ENCODE measurements at regions not wholly inside any gene's neighbourhood (a gene's known extent, or its start where the extent isn't known, plus 50 kb on each side); places are given as distances from the start of the nearest gene placed in this dataset.

- Histone ChIP-seq H3K4me1 (ENCODE audit: insufficient read depth) (no peaks in the 10 kb centered on the region), H3K36me3 (ENCODE audit: insufficient read depth) (no peaks in the 10 kb centered on the region), H3K27ac (ENCODE audit: low read depth) (no peak overlapping the region), H3K4me3 (ENCODE audit: low read depth, low read length) (no peak overlapping the region)
- DNase-seq (ENCODE audit: extremely low spot score), result no peak
- 83% methylated on average over 1 of the region's 1 CpG for WGBS
Observed at GRCh38 chr11:103676413-103676812, 360.0 kb upstream of the DDI1 start.

DNA sequence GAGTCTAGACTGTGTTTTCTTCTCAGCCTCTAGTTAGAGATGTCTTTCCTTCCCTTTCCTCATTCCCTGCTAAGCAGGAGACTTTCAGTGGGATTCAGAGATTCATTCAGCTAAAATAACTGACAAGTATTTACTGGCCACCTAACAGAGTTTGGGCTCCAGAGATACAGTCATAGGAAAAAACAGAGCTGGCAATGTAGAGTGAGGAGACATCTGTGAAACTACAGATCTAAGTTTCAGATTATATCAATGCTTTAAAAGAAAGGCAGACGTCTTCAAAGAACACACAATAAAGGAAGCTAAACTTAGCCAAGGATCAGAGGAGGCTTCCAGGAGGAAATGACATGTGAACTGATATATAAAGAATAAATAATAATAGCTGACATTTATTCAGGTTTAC is 355.6 kb upstream of the DDI1 start:
- WGBS, result 40% methylated on average over 1 of the region's 1 CpG
- Histone ChIP-seq H3K4me3 (ENCODE audit: low read depth, low read length) (no peak overlapping the region), H3K27ac (ENCODE audit: low read depth) (no peak overlapping the region), H3K36me3 (ENCODE audit: insufficient read depth) (no peaks in the 10 kb centered on the region), H3K4me1 (ENCODE audit: insufficient read depth) (no peaks in the 10 kb centered on the region)
- no peak for DNase-seq (ENCODE audit: extremely low spot score)

- H3K36me3 ChIP-seq (ENCODE audit: insufficient read depth), result no peaks in the 10 kb centered on the region
- WGBS, result 83% methylated on average over 7 of the region's 7 CpGs
- H3K4me3 ChIP-seq (ENCODE audit: low read depth, low read length), result no peak overlapping the region
- H3K27ac ChIP-seq (ENCODE audit: low read depth), result no peak overlapping the region
- H3K4me1 ChIP-seq (ENCODE audit: insufficient read depth), result no peaks in the 10 kb centered on the region
- DNase-seq (ENCODE audit: extremely low spot score), result no peak
Observed at GRCh38 chr11:103681855-103682254, 354.6 kb upstream of the DDI1 start.

- peak; percentile 33 for DNase-seq (ENCODE audit: extremely low spot score)
- H3K4me3 ChIP-seq (ENCODE audit: low read depth, low read length), result no peak overlapping the region
- no peak overlapping the region for H3K27ac ChIP-seq (ENCODE audit: low read depth)
- H3K4me1 ChIP-seq (ENCODE audit: insufficient read depth), result no peaks in the 10 kb centered on the region
- H3K36me3 ChIP-seq (ENCODE audit: insufficient read depth), result no peaks in the 10 kb centered on the region
- WGBS, result 20% methylated on average over 8 of the region's 8 CpGs
Observed at GRCh38 chr11:103682318-103683184, 353.9 kb upstream of the DDI1 start.

- no peak for DNase-seq (ENCODE audit: extremely low spot score)
- WGBS, result 95% methylated on average over 2 of the region's 2 CpGs
- Histone ChIP-seq H3K4me1 (ENCODE audit: insufficient read depth) (no peaks in the 10 kb centered on the region), H3K36me3 (ENCODE audit: insufficient read depth) (no peaks in the 10 kb centered on the region), H3K4me3 (ENCODE audit: low read depth, low read length) (no peak overlapping the region), H3K27ac (ENCODE audit: low read depth) (no peak overlapping the region)
Observed at GRCh38 chr11:103683576-103683975, 352.9 kb upstream of the DDI1 start.

DNA sequence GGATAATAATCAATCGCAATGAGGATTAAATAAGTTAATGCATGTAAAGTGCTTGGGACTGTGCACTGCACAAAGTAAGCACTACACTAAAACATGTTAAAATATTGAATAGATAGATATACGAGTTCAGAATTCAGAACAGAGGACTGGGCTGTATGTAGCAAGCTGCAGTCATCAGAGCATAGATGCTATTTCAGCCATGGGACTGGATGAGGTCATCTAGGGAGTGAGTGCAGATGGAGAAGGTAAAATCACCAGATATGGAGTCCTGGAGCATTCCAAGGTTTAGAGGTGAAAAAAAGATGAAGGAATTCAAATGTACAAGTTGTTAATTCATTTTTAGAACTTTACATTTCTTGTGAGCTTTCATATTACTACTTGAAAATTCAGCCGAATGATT is 347.5 kb upstream of the DDI1 start:
- H3K27ac ChIP-seq (ENCODE audit: low read depth), result no peak overlapping the region
- no peak overlapping the region for H3K4me3 ChIP-seq (ENCODE audit: low read depth, low read length)
- WGBS, result 89% methylated on average over 3 of the region's 3 CpGs
- H3K4me1 ChIP-seq (ENCODE audit: insufficient read depth), result no peaks in the 10 kb centered on the region
- no peaks in the 10 kb centered on the region for H3K36me3 ChIP-seq (ENCODE audit: insufficient read depth)
- no peak for DNase-seq (ENCODE audit: extremely low spot score)

GRCh38 chr11:103690356-103690755 is 346.1 kb upstream of the DDI1 start:
- Histone ChIP-seq H3K4me3 (ENCODE audit: low read depth, low read length) (no peak overlapping the region), H3K36me3 (ENCODE audit: insufficient read depth) (no peaks in the 10 kb centered on the region), H3K27ac (ENCODE audit: low read depth) (no peak overlapping the region), H3K4me1 (ENCODE audit: insufficient read depth) (no peaks in the 10 kb centered on the region)
- WGBS, result 95% methylated on average over 1 of the region's 1 CpG
- DNase-seq (ENCODE audit: extremely low spot score), result no peak

GRCh38 chr11:103696123-103696522 is 340.3 kb upstream of the DDI1 start:
- Histone ChIP-seq H3K4me1 (ENCODE audit: insufficient read depth) (no peaks in the 10 kb centered on the region), H3K27ac (ENCODE audit: low read depth) (no peak overlapping the region), H3K4me3 (ENCODE audit: low read depth, low read length) (no peak overlapping the region), H3K36me3 (ENCODE audit: insufficient read depth) (no peaks in the 10 kb centered on the region)
- DNase-seq (ENCODE audit: extremely low spot score), result no peak

- Histone ChIP-seq H3K4me1 (ENCODE audit: insufficient read depth) (no peaks in the 10 kb centered on the region), H3K36me3 (ENCODE audit: insufficient read depth) (no peaks in the 10 kb centered on the region), H3K4me3 (ENCODE audit: low read depth, low read length) (no peak overlapping the region), H3K27ac (ENCODE audit: low read depth) (no peak overlapping the region)
- no peak for DNase-seq (ENCODE audit: extremely low spot score)
- 76% methylated on average over 3 of the region's 3 CpGs for WGBS
Observed at GRCh38 chr11:103699216-103699615, 337.2 kb upstream of the DDI1 start.

DNA sequence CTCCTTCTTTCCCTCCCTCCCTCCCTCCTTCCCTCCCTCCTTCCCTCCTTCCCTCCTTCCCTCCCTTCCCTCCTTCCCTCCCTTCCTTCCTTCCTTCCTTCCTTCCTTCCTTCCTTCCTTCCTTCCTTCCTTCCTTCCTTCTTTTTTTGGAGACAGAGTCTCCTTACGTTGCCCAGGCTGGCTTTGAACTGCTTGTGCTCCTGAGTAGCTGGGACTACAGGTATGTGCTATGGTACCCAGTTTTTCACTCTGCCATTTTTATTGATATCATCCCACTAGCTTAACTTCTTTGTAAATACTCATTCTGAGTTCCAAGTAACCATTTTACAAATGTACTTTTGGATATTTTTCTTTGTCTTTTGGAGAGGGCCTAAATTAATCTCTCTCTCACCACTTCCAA is 336.8 kb upstream of the DDI1 start:
- WGBS, result 79% methylated on average over 1 of the region's 1 CpG
- Histone ChIP-seq H3K27ac (ENCODE audit: low read depth) (no peak overlapping the region), H3K4me1 (ENCODE audit: insufficient read depth) (no peaks in the 10 kb centered on the region), H3K4me3 (ENCODE audit: low read depth, low read length) (no peak overlapping the region), H3K36me3 (ENCODE audit: insufficient read depth) (no peaks in the 10 kb centered on the region)
- no peak for DNase-seq (ENCODE audit: extremely low spot score)

GRCh38 chr11:103700622-103701021 is 335.8 kb upstream of the DDI1 start:
- Histone ChIP-seq H3K4me1 (ENCODE audit: insufficient read depth) (no peaks in the 10 kb centered on the region), H3K27ac (ENCODE audit: low read depth) (no peak overlapping the region), H3K4me3 (ENCODE audit: low read depth, low read length) (no peak overlapping the region), H3K36me3 (ENCODE audit: insufficient read depth) (no peaks in the 10 kb centered on the region)
- WGBS, result 33% methylated on average over 1 of the region's 1 CpG
- no peak for DNase-seq (ENCODE audit: extremely low spot score)

DNA sequence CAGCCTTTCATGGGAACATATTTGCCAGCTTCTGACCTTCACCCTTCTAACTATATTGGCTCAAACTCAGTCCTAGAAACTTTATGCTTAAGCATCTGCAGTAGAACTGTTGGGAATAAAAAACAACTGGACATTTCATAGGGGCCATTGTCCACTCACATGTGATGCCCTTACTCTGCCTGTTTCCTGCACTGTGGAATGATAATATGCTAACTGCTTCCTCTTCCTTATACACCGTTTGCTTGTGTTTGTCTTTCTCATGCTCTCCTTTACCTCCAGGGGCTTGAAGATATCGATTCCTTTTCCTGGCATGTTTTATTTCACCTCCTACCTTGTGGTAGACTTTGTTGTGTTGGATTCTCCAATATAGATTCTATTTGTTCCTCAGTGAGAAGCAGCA is 333.0 kb upstream of the DDI1 start:
- WGBS, result 69% methylated on average over 2 of the region's 2 CpGs
- no peak for DNase-seq (ENCODE audit: extremely low spot score)
- Histone ChIP-seq H3K27ac (ENCODE audit: low read depth) (no peak overlapping the region), H3K4me1 (ENCODE audit: insufficient read depth) (no peaks in the 10 kb centered on the region), H3K4me3 (ENCODE audit: low read depth, low read length) (no peak overlapping the region), H3K36me3 (ENCODE audit: insufficient read depth) (no peaks in the 10 kb centered on the region)

- 95% methylated on average over 6 of the region's 6 CpGs for WGBS
- no peaks in the 10 kb centered on the region for H3K36me3 ChIP-seq (ENCODE audit: insufficient read depth)
- no peak overlapping the region for H3K4me3 ChIP-seq (ENCODE audit: low read depth, low read length)
- no peak for DNase-seq (ENCODE audit: extremely low spot score)
- H3K4me1 ChIP-seq (ENCODE audit: insufficient read depth), result no peaks in the 10 kb centered on the region
- H3K27ac ChIP-seq (ENCODE audit: low read depth), result no peak overlapping the region
Observed at GRCh38 chr11:103703954-103704353, 332.5 kb upstream of the DDI1 start.

DNA sequence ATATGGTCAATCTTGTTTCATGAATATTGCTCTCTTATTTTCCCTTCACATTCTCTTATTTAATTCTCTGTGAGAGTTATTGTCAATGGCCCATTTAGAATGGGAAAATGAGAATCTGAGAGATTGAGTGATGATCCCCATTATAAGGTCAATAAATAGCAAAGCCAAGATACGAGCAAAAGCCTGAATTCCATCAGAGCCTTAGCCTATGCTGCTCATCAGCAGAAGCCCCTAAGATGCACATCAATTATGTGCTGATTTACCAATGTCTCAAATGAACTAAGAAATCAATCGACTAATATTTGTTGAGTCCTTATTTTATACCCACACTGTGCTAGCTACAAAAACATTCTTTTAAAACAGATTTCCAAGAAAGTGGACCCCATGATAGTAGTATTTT is 330.8 kb upstream of the DDI1 start:
- no peak for DNase-seq (ENCODE audit: extremely low spot score)
- Histone ChIP-seq H3K4me3 (ENCODE audit: low read depth, low read length) (no peak overlapping the region), H3K36me3 (ENCODE audit: insufficient read depth) (no peaks in the 10 kb centered on the region), H3K27ac (ENCODE audit: low read depth) (no peak overlapping the region), H3K4me1 (ENCODE audit: insufficient read depth) (no peaks in the 10 kb centered on the region)
- WGBS, result 92% methylated on average over 2 of the region's 2 CpGs

GRCh38 chr11:103709371-103709770 is 327.1 kb upstream of the DDI1 start:
- Histone ChIP-seq H3K36me3 (ENCODE audit: insufficient read depth) (no peaks in the 10 kb centered on the region), H3K4me3 (ENCODE audit: low read depth, low read length) (no peak overlapping the region), H3K4me1 (ENCODE audit: insufficient read depth) (no peaks in the 10 kb centered on the region), H3K27ac (ENCODE audit: low read depth) (no peak overlapping the region)
- WGBS, result 49% methylated on average over 2 of the region's 2 CpGs
- DNase-seq (ENCODE audit: extremely low spot score), result no peak
